ENCODE measurements at regions not wholly inside any gene's neighbourhood (a gene's known extent, or its start where the extent isn't known, plus 50 kb on each side); places are given as distances from the start of the nearest gene placed in this dataset.

DNA sequence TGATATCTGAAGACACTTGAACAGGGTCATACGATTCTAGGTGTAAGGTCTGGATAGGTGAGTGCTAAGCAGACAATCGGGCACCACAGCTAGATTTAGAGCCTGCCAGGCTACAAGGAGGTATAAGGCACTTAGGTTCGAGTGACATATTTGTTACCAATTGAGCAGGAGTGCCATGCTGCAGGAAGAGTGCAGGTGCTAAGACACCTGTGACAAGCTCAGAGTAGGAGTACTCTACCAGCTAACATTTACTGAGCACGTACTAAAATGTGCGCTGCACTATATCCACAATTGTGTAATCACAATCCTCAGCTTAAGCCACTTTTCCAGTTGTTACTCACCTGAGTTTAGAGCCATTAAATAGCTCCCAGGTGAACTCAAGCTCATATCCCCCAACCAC, 227.8 kb upstream of the MOCS1 start:
- TF ChIP-seq, protein P1, sequence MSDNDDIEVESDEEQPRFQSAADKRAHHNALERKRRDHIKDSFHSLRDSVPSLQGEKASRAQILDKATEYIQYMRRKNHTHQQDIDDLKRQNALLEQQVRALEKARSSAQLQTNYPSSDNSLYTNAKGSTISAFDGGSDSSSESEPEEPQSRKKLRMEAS (IDR thresholded peaks at IDR 0.05; ENCODE audit: low read depth): no peak
- TF ChIP-seq, protein P2, sequence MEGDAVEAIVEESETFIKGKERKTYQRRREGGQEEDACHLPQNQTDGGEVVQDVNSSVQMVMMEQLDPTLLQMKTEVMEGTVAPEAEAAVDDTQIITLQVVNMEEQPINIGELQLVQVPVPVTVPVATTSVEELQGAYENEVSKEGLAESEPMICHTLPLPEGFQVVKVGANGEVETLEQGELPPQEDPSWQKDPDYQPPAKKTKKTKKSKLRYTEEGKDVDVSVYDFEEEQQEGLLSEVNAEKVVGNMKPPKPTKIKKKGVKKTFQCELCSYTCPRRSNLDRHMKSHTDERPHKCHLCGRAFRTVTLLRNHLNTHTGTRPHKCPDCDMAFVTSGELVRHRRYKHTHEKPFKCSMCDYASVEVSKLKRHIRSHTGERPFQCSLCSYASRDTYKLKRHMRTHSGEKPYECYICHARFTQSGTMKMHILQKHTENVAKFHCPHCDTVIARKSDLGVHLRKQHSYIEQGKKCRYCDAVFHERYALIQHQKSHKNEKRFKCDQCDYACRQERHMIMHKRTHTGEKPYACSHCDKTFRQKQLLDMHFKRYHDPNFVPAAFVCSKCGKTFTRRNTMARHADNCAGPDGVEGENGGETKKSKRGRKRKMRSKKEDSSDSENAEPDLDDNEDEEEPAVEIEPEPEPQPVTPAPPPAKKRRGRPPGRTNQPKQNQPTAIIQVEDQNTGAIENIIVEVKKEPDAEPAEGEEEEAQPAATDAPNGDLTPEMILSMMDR (IDR thresholded peaks at IDR 0.05): no peak
- TF ChIP-seq POLR2AphosphoS5 (IDR thresholded peaks at IDR 0.05; ENCODE audit: low read depth, low read length): no peak
- TF ChIP-seq SMC3 (IDR thresholded peaks at IDR 0.05; ENCODE audit: low read depth, low read length): no peak
- TF ChIP-seq, protein P3, sequence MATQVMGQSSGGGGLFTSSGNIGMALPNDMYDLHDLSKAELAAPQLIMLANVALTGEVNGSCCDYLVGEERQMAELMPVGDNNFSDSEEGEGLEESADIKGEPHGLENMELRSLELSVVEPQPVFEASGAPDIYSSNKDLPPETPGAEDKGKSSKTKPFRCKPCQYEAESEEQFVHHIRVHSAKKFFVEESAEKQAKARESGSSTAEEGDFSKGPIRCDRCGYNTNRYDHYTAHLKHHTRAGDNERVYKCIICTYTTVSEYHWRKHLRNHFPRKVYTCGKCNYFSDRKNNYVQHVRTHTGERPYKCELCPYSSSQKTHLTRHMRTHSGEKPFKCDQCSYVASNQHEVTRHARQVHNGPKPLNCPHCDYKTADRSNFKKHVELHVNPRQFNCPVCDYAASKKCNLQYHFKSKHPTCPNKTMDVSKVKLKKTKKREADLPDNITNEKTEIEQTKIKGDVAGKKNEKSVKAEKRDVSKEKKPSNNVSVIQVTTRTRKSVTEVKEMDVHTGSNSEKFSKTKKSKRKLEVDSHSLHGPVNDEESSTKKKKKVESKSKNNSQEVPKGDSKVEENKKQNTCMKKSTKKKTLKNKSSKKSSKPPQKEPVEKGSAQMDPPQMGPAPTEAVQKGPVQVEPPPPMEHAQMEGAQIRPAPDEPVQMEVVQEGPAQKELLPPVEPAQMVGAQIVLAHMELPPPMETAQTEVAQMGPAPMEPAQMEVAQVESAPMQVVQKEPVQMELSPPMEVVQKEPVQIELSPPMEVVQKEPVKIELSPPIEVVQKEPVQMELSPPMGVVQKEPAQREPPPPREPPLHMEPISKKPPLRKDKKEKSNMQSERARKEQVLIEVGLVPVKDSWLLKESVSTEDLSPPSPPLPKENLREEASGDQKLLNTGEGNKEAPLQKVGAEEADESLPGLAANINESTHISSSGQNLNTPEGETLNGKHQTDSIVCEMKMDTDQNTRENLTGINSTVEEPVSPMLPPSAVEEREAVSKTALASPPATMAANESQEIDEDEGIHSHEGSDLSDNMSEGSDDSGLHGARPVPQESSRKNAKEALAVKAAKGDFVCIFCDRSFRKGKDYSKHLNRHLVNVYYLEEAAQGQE (IDR thresholded peaks at IDR 0.05; ENCODE audit: low read depth, low read length): no peak
- TF ChIP-seq, protein P4, sequence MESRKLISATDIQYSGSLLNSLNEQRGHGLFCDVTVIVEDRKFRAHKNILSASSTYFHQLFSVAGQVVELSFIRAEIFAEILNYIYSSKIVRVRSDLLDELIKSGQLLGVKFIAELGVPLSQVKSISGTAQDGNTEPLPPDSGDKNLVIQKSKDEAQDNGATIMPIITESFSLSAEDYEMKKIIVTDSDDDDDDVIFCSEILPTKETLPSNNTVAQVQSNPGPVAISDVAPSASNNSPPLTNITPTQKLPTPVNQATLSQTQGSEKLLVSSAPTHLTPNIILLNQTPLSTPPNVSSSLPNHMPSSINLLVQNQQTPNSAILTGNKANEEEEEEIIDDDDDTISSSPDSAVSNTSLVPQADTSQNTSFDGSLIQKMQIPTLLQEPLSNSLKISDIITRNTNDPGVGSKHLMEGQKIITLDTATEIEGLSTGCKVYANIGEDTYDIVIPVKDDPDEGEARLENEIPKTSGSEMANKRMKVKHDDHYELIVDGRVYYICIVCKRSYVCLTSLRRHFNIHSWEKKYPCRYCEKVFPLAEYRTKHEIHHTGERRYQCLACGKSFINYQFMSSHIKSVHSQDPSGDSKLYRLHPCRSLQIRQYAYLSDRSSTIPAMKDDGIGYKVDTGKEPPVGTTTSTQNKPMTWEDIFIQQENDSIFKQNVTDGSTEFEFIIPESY (IDR thresholded peaks at IDR 0.05; ENCODE audit: borderline replicate concordance, low read depth): no peak
- no peak for TF ChIP-seq TEAD4 (IDR thresholded peaks at IDR 0.05; ENCODE audit: borderline replicate concordance, insufficient read depth)
- TF ChIP-seq NRF1 (IDR thresholded peaks at IDR 0.05; ENCODE audit: low read depth, low read length): no peak
- no peak for TF ChIP-seq EP300 (IDR thresholded peaks at IDR 0.05; ENCODE audit: borderline replicate concordance in 1 of 2, low read depth in 1 of 2, low read length in 1 of 2)
- TF ChIP-seq JUND (IDR thresholded peaks at IDR 0.05): no peak
- no peak for TF ChIP-seq RAD21 (IDR thresholded peaks at IDR 0.05; ENCODE audit: low read length)
